Lower leg skin (tissue), 3 donors: ENCODE measurements at regions not wholly inside any gene's neighbourhood (a gene's known extent, or its start where the extent isn't known, plus 50 kb on each side); places are given as distances from the start of the nearest gene placed in this dataset.

Source experiments
- CTCF ChIP-seq, 3 donors: fragments of 450-650 bp; IDR thresholded peaks; one replicate each; pipeline ENCODE4 v1.5.1; 2016; ENCODE audit warnings: antibody characterized with exemption in 3 of 3, mild to moderate bottlenecking in 3 of 3, moderate library complexity in 2 of 3
- POLR2A ChIP-seq, 2 donors: fragments of 450-650 bp; IDR thresholded peaks; one replicate each; pipeline ENCODE4 v1.6.1; 2016 to 2017; ENCODE audit warnings: antibody characterized with exemption in 2 of 2, mild to moderate bottlenecking in 1 of 2, moderate library complexity in 1 of 2

GRCh38 chr6:48678390-48678789 is 567.4 kb upstream of the PTCHD4 start:
- TF ChIP-seq POLR2A (IDR thresholded peaks at IDR 0.05) (no peak), CTCF (IDR thresholded peaks at IDR 0.05) (no peak)
